Endothelial cell of umbilical vein (primary cell): ENCODE measurements at regions not wholly inside any gene's neighbourhood (a gene's known extent, or its start where the extent isn't known, plus 50 kb on each side); places are given as distances from the start of the nearest gene placed in this dataset.

Source experiments
- CTCF ChIP-seq, 2 donors: IDR thresholded peaks; 1 replicate in 1 of 2; 2 replicates in 1 of 2; pipeline ENCODE4 v1.5.1; 2011; ENCODE audit warnings: low read length in 2 of 2, mild to moderate bottlenecking in 2 of 2, moderate library complexity in 2 of 2, control low read depth in 1 of 2, inconsistent platforms in 1 of 2, low read depth in 1 of 2; ENCODE audit not compliant: insufficient read depth in 1 of 2; ENCODE audit errors: extremely low read depth in 1 of 2
- EZH2 ChIP-seq: IDR thresholded peaks from 2 replicates; pipeline ENCODE4 v1.6.1; 2012; ENCODE audit warnings: borderline replicate concordance, low read depth, mild to moderate bottlenecking, moderate library complexity, low read length, inconsistent platforms; ENCODE audit not compliant: severe bottlenecking
- JUN ChIP-seq: IDR thresholded peaks from 2 replicates; pipeline ENCODE4 v1.6.1; 2011; ENCODE audit warnings: borderline replicate concordance, low read depth; ENCODE audit not compliant: insufficient read length, insufficient read depth
- POLR2A ChIP-seq: IDR thresholded peaks from 2 replicates; pipeline ENCODE4 v1.6.1; 2012; ENCODE audit warnings: low read depth, mild to moderate bottlenecking, control low read depth, low read length
- POLR2AphosphoS5 ChIP-seq: IDR thresholded peaks from 2 replicates; pipeline ENCODE4 v1.6.1; 2012; ENCODE audit warnings: low read depth, mild to moderate bottlenecking, control low read depth, low read length, moderate library complexity; ENCODE audit not compliant: insufficient read depth

DNA sequence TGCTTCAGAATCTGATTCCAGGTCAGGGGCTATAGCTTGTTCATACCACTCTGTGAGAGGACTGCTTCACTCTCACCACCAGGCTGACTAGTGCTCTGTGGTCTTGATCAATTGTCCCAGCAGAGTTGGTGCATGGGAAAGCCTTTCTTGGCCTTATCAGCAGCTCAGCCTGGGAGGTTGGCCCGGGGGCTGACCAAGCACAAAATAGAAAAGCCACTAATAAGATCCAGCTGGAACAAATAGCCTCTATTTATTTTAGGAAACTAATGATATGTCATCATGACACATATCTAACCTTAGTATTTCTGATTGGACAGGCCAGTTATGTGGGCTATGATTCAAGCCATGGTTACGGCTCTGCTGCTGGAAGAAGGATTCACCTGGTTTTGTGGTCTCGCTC, 134.2 kb downstream of the GDAP2 start:
- no peak for TF ChIP-seq CTCF (IDR thresholded peaks at IDR 0.05; ENCODE audit: extremely low read depth in 1 of 2, insufficient read depth in 1 of 2, low read depth in 1 of 2, low read length in 2 of 2)
- TF ChIP-seq POLR2AphosphoS5, result no peak
- TF ChIP-seq JUN, result no peak
- TF ChIP-seq EZH2, result no peak
- no peak for TF ChIP-seq POLR2A
